Renal pelvis (tissue), 1 donor: ENCODE measurements at regions not wholly inside any gene's neighbourhood (a gene's known extent, or its start where the extent isn't known, plus 50 kb on each side); places are given as distances from the start of the nearest gene placed in this dataset.
"Not testable (repeated sequence)": the region's sequence is repeated elsewhere in the genome, so short reads cannot be mapped to it uniquely, and the experiment has no call there.

ENCODE experiments used
- DNase-seq: peaks from one replicate; pipeline ENCODE4 v3.0.0-alpha.2; 2013

DNA sequence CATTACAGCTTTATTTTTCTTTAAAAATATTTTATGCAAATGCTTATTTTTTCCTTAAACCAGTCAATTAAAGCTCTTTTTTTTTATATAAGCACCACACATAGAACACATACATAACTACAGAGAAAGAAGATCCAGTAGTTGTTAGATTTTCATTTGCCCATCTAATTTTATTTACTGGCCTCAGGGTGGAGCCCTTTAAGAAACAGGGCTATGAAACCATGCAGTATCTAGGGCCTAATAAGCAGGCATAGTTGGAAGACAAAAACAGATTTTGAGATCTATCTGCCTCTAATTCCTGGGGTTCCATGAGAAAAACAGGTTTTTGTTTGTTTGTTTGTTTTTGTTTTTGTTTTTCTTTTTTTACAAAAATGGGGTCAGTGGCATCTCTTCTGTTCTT, 120.6 kb downstream of the BCHE start:
- no peak for DNase-seq

DNA sequence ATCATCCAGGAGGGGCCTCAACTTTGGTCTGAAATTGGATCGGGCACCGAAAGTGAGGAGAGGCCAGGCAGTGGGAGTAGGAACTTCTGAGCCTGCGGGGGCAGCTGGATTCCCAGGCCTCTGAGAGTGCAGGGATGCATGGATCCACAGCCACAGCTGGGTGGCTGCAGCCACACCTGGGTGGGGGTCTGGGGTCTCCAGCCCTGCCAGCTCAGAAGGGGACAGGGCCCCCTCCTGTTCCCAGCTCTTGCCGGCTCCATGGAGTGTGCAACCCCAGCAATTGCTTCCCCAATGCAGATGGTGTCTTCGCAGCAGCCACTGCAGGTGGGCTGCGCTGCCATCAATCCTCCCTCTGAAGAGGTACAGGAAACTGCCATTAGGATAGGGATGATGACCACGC, 123.7 kb downstream of the BCHE start:
- DNase-seq: no peak

DNA sequence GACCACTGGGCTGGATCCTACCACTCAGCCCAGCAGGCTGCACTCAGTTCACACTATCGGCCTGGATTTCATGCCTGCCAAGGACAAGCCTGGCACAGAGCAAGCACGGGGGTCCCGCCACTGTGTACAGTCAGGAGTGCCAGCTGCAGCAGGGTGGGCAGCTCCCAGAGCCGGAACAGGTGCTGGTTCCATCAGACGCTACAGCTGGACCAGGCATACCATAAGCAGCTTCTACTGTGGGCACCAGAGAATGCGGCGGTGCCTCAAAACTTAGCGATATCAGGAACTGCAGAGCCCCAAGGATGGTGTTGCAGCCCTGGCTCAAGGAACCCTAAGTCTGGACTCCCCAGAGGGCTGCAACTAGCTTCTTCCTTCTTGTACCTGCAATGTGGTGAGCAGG, 124.8 kb downstream of the BCHE start:
- no peak for DNase-seq

DNA sequence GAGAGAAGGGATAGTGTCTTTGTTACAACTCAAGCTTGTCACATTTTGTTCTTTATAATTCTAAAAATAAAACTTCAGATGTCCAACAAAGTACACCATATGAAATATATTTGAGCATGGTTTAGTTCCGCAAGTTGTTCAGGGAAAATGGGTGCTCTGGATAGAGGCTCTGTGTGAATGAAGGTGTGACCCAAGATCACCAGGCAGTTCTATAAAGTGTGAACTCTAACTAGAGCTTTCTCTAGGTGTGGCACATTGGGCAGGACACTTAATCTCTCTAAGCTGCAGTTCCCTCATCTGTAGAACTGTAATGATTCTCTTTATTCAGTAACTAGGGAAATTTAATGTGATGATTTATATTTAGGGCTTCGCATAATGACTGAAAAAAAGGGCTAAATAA, 139.3 kb downstream of the BCHE start:
- no peak for DNase-seq

DNA sequence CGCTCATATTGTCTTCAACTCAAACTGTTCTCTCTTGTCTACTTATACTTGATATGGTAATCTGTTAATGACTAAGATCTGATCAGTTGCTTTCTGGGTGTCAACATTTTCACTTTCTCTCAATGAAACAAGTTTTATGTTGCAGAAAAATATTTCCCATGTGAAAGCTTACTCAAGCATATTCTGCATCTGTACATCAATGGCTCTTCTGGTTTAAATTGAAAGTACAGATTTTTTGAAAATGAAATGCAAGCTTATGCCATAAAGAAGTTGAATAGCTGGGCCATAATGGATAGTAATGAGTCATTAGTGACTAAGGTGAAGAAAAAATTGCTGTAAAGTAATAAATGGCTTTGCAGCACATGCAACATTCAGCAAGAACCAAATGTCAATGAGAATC, 140.7 kb downstream of the BCHE start:
- DNase-seq: no peak

DNA sequence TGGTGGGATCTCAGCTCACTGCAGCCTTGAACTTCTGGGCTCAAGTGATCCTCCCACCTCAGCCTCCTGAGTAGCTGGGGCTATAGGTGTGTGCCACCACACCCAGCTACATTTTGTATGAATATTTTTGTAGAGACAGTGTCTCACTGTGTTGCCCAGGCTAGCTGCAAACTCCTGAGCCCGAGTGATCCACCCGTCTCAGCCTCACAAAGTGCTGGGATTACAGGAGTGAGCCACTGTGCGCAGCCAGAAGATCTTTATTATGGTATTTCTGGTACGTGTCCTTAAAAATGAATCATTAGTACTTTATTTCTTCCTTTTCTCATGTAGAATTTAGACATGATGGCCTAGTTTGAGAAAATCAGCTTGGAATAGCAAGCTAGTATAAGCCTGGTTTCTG, 153.3 kb downstream of the BCHE start:
- no peak for DNase-seq

DNA sequence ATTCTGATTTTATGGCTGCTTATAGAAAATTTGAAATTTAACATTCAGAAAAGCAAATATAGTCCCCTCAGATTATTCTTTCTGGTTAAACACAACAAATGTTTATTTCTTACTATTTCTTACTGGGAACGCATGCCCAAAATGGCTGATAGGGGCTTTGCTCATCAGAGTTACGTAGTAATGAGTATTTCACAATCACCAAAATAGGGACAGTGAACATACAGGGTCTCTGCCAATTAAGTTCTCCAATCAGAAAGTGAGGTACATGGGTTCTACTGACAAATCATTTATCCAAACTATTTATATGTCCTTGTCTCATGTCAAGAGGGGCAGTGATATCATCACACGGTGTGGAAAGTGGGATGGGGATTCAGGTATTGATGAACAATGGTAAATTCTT, 154.5 kb downstream of the BCHE start:
- DNase-seq: no peak

DNA sequence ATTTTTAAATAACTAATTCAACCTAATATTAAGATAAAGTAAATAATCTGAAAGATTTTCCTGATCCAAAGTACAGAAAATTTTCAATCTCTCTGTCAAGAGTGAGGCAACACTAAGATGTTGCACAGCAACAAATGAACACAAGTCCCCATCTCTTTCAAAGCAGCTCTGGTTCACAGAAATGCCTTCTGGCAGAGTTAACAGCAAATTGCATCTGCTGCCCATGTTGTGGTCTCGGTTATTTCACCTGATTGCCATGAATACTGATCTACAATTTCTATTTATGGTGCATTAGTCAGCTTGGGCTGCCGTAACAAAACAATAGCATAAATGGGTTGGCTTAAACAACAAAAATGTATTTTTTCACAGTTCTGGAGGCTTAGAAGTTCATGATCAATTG, 167.3 kb downstream of the BCHE start:
- no peak for DNase-seq

DNA sequence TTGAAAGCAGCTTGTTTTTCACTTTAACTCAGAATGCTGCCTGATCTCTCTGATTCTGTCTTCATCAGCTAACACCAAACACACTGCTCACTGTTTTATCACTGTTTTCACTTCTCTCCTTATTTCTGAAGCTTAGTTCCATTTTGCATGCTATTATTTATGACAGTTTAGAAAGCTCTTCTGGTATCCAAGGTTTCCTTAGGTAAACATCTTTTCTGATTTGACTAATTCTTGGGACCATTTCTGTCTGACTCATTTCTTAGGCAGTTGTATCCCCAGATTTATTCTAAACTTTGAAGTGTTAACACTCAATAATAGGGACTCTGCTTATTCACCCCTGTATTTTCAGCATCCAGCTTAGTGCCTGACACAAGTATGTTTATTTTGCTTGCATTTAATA, 167.7 kb downstream of the BCHE start:
- DNase-seq: no peak

DNA sequence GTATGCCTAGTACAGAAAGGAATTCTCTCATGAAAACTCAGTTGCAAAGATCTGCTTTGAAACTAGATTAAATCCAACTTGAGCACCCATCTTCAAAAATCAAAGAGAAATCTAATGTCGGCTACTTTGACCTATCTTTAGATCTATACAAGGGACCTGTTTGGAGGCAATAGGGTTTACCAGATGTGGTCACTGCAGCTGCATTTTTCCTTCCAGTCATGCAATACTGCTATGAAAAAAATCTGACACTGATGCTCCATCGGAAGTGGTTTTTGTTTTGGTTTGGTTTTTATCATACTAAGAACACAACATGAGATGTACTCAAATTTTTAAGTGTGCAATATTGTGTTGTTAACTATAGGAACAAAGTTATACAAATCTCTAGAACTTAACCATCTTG, 169.5 kb downstream of the BCHE start:
- no peak for DNase-seq

DNA sequence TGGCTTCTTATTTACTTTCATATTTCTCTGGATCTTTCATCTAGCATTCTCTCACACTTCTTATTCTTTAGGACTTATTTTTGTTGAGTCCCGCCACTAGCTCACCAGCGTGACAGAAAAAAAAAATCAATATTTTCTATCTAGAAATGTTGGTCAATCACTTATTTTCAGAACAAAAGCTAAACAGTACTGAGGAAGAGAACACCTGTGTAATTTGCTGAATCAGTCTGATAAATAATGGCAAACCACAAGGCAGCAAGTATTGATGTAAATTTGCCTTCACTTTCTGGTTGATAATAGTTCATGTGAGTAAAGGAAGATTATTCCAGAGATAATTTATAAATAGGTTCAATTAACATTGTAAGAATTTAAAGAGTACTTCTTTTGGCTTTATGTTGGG, 179.2 kb downstream of the BCHE start:
- no peak for DNase-seq

DNA sequence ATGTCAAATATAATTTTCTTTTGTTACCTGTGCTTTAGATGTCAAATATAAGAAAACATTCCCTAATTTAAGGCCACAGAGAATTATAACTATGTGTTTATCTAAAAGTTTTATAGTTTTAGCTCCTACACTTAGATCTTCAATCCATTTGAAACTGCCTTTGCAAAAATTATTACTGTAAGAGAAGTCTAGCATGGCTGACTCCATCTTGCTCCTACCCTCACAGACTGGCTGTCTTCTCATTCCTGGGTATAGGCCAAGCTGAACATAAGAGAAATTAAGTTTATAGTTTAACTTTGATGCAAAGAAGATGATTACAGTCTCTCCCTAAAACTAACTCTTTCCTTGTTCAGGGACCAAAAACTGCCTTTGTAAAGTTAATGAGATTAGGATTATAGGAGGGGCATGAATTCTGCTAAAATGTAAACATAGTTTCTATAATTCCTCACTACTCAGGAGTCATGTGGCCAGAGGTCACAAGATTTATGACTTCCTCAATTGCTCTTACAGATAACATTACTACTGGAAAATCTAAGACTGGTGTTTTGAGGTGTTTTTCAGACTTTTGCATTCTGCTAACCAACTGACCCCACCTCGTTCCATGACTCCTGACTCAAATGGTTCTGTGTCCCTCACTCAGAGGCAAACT, 184.0 kb downstream of the BCHE start:
- DNase-seq: no peak

DNA sequence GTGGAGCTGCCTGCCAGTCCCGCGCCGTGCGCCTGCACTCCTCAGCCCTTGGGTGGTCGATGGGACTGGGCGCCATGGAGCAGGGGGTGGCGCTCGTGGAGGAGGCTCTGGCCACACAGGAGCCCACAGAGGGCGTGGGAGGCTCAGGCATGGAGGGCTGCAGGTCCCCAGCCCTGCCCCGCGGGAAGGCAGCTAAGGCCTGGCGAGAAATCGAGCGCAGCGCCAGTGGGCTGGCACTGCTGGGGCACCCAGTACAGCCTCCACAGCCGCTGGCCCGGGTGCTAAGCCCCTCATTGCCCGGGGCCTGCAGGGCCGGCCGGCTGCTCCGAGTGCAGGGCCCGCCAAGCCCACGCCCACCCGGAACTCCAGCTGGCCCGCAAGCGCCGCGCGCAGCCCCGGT, 187.9 kb downstream of the BCHE start:
- DNase-seq: not testable (repeated sequence)

DNA sequence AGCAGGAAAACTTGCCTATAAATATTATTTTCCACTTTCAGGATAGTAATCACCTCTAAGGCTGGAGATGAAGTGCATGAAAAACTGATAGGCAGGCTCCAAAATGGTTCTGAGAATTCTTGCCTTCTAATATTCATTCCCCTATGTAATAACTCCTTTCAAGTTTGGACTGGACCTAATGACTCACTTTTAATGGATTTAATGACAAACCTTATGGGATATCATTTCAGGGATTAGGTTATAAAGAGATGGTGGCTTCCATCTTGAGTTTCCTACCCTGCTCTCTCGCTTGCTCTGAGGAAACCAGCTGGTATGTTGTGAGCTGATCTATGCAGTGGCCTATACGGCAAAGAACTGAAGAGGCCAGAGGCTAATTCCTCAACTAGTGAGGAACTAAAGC, 192.0 kb downstream of the BCHE start:
- no peak for DNase-seq

DNA sequence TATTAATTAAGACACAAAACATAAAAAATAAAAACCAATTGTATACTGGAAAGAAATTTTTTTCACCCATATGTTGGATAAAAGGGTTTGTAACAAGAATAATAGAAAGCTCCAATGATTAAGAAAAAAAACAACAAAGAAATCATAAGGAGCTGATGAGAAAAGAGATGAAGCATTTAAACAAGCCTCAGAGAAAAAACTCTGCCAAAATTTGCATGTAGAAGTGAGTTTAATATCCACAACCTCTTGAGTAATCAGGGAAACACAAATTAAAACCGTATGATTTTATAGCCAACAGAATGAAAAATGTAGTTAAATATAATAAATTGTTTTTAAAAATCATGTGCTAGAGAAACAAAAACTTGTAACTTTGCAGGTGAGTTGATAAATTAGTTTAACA, 192.9 kb downstream of the BCHE start:
- DNase-seq: no peak

DNA sequence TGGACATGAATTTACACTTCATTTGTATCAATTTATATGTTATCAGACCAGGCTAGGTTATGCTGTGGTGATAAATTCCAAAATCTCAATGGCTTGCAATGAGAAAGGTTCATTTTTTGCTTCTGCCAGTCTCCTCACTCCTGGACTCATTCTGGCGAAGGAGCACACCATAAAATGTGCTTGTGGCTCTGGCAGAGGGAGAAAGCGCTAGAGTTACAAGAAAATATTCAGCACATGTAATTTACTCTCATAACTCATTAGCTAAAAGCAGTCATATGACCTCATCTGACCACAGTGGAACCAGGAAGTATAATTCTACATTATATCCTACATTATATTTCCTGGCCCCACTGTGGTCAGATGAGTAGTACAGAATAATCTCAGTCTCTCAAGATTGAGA, 193.8 kb downstream of the BCHE start:
- DNase-seq: no peak

DNA sequence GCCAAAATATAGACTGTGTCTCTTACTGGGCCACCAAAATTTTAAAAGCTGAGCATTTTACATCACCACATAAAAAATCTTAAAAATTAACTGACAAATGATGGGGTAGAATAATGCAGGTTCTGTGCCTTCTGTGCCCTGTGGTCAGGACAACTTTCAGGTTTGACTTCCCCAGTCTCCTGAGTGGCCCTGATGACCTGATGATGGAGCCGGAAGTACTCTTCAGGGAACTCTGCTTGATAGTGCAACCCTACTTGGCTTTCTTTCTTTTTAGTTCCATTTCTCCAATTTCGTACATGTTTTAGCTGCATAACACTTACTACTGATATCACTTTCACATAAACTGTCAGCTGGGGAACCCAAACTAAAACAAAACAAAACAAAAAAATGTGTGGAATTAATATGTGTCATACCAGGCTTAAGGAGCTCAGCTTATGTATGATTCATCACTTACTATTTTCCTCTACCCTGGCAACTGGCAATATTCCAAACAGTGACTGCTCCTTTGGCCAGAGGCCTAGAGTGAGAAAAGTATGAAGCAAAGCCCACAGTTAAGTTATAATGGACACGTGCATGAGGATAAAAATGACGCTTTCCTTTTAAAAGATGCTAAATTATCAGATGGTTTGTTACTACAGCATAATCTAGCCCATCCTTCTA, 194.3 kb downstream of the BCHE start:
- peak; percentile 24 for DNase-seq

DNA sequence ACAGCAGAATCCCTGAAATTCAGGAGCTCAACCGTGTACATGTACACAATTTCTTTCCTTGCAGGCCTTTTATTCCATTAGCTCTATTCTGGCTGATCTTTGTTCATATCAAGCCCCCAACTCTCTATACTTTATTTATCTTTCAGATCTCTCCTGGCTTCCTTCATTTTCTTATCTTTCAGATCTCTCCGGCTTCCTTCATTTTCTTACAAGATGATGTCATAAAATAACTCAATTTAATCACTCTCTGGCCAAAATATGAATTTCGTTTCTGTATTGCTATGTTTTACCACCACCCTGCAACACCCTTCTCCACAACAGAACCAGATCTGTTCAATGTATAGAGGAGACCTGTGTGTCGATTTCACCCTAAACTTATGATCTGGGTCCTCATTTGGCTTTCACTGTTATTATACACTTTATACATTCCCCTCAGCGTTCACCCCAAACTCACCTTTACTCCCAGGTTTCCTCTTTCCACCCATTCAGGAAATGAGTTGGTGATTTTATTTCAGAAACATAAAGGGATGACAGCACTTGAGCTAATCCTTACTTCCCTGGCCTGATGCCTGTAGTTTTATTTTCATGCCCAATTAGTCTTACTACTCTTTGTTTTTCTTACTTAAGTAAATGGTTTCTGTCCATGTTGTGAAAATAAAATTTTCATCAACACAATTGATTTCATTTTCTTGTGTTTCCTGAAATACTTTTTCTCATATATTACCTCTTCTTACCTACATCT, 195.5 kb downstream of the BCHE start:
- DNase-seq: no peak

DNA sequence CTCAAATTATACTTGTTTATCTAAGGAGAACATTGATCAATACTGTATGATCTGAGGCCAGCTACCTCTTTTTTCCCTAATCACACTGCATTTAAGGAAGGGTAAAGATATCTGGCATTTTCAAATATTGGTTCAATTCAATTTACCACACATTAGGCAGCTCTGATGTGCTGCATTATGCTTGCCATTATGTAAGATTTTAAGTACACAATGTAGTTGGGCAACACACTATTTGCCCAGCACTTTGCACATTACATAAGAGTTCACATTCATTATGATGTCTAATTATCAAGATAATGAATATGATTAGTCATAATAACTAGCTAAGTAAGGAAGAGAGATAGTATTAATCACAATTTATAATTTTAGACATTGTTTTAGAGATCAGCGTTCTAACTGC, 196.3 kb downstream of the BCHE start:
- DNase-seq: no peak

DNA sequence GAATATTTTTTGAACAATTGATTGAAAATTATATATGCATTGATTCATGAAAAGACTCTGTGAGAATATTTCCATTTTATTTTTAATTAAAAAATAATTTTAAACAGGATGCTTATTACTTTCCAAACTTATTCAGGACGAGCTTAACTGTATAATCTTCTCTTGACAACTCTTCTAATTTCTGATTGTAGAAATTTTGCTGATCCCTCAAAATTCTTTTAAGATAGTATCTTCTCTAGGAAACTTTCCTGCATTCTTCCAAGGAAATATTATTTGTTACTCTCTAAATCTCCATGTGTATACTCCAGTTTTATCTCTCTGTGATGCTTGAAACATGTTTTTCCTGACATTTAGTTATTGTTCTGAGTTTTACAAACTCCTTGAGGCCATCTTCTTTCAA, 197.2 kb downstream of the BCHE start:
- DNase-seq: no peak

DNA sequence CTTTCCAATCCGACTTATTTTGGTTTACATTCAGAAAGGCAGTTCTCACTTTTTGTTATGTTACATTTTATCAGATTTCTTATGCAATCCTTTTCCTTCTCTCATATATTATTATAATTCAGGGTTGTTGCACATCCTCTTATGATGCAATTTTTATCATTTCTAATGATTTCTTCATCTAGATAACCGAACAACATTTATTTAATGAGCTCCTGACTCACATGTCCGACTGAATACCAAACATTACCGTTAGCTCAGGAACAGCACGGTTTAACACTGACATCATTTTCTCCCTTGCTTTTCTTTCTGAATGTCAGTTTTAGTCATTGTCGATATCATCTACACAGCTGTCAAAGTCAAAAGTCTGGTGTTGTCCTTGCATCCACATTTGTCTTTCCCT, 199.2 kb downstream of the BCHE start:
- DNase-seq: no peak

DNA sequence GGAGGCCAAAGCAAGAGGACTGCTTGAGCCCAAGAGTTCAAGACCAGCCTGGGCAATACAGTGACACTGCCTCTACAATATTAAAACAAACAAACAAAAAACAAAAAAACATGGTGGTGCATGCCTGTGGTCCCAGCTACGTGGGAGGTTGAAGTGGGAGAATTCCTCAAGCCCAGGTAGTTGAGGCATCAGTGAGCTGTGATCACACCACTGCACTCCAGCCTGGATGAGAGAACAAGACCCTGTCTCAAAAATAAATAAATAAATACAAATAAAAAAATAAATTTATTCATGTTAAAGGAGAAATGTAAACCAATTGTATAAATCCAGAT, 200.6 kb downstream of the BCHE start:
- DNase-seq: no peak

DNA sequence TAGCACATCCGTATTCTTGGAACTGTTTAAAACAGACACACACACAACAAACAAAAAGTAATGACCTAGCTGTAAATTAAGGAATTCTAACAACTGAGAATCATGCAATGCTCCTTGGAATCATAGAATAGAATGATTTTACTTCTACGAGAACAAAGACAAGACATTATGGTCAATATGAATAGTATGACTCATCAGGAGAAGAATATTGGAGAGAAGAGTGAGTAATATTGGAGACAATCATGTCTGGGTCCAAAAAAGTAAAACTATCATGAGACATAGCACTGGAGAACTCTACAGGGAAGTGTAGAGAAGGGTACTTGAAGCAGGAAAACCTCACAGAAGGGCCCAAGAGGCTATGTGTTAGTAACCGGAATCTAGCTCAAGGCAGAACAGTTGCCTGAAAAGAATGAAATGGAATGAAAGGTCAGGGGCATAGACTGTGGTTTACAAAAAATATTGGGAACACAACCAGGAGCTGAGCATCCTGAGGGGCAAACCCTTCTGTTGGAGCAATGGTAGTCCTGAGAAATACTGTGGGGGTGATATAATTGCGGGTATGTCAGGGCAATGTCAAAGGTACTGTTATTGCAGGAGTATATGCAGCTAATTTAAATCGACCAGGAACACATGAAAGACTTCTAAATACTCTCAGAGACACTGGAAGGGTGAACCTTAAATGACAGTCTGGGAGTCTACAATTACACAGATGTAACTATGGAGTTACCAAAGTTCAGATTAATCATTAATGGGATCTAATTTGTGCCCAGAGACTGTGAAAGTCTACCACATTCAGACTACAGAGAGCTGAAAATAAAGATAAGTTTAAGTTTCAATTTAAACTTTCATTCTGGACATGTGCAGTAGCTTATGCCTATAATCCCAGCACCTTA, 201.2 kb downstream of the BCHE start:
- DNase-seq: no peak
